C1 segment of cervical spinal cord (tissue), 14 donors: ENCODE measurements at regions not wholly inside any gene's neighbourhood (a gene's known extent, or its start where the extent isn't known, plus 50 kb on each side); places are given as distances from the start of the nearest gene placed in this dataset.
"Not testable (repeated sequence)": the region's sequence is repeated elsewhere in the genome, so short reads cannot be mapped to it uniquely, and the experiment has no call there.

Experiments used
- DNase-seq, 14 donors: peaks; one replicate each; lab custom pipeline; 2025; lab: John Stamatoyannopoulos, UW

DNA sequence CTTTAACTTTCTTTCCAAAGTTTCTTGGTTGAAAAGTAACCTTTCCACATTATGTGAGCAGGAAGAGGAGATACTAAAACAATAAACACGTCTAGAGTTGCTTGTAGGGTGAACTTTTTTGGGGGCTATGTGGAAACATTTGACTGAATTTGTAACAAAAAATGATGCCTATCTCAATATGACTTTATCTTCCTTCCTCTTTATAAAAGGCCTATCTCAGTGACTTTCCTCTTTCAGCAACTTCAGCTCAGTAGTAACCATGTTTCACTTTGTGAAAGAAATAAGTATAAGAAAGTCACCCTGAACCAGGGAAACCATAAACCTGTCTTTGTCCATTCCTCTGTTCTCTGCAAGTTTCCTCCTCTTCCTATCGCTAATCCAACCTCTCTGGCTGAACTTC, 124.7 kb upstream of the TMEM164 start:
- DNase-seq: no peak

DNA sequence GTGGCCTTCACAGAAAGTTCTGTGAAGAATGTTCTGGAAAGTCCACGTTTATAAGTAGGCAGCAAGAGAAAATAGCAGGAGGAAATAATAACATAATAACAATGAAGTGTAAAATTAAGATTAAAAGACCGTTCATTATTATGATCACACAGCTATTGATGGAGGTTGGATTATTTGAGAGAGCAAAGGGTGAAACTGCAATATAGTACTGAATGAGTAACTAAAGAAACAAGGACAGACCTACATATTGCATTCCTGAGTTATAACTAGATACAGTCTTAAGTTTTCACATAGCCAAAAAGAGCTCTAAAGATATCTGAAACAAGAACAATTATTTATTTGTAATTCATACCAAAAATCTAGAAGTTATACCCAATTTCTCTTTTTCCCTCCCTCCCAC, 122.9 kb upstream of the TMEM164 start:
- no peak for DNase-seq

DNA sequence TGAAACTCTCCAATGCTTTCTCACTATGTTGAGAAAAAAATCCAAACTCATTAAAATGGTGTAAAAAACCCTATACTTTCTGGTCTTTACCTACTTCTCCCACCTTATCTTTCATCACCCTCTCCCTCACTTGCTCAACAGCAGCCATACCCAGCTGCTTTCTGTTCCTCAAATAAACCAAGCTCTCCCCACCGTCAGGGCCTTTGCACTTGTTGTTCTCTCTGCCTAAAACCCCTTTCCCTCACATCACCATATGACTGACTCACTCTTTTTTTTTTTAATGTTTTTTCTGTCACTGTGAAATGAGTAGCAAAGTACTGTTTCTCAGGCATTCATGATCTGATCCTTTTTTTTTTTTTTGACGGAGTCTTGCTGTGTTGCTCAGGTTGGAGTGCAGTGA, 122.3 kb upstream of the TMEM164 start:
- no peak for DNase-seq

DNA sequence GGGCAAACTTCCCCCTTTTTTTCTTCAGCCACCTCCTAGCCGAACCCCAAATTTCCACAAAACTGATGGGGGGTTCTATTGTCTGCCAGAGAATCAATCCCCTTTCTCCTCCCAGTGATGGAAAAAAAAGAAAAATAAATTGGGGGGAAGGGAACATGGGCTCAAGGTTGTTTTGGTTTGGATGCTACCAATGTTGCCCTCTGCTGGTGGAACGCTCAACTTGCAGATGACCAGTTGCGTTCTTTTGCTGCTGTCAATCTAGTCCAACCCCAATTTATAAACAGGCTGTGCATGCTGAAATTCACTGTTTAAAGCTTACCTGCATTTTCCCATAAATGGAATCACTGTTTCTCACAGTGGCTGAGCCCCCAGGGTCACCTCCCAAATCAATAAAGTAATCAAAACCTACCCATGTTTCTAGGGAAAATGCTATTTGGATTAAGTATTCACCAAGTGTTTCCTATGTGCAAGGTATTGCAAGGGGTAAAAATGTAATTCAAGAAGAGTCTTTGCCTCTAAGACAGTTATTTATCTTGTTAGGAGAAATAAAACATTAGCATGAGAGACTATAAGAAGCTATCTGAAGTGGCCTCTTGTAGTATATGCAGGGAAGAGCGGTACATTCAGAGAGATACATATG, 116.7 kb upstream of the TMEM164 start:
- DNase-seq: peak in 2 of 14 donors; percentile 2 to 5

DNA sequence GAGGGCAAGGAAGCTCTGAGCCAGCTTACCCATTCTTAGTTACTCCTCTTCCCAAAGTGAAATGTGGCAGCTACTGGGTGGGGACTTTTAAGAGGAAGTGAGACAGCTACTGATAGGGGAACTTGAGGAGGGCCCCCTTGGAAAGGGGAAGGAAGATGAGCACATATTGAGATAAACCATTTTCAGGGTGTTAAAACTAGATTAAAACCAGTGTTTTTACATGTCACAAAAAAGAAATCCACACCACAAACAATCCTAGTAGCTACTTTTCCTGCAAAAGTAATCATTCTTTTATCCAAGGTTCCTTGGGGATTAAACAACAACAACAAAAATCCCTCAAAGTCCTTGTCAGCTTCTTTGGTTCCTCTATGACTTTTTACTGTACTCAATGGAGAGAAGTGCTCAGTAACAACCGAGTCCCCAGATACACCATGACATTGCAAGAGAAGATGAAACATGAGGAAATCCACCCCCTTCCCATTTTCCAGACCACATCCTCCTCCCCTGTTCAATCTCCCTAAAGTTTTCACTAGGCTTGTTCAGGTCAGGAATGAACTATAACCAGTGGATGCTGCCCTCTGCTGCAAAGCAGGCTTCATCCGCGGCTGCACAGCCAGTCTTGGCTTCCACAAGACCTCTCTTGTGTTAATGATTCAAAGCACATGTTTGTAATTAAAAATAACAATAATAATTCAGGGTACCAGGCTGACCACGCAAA, 113.5 kb upstream of the TMEM164 start:
- peak in 5 of 14 donors; percentile 0 to 10 (median 7) for DNase-seq

DNA sequence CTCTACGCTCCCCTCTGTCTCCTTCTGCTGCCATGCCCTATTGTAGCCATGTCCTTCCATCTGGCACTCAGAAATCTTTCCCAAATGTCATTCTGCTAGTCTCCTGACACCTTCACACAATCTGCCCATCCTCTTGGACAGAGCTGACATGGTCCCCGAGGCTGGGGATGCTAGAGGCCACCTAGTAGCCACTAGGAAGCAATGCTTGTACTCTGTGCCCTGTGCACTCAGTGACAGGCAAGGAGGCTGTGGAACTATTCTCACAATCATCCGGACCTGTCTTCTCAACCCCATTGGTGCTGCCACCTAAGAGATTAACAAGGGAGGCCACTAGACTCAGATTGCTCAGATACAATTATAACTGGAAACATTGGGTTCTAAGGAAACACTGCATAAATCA, 112.6 kb upstream of the TMEM164 start:
- DNase-seq: peak in 1 of 14 donors; percentile 15

DNA sequence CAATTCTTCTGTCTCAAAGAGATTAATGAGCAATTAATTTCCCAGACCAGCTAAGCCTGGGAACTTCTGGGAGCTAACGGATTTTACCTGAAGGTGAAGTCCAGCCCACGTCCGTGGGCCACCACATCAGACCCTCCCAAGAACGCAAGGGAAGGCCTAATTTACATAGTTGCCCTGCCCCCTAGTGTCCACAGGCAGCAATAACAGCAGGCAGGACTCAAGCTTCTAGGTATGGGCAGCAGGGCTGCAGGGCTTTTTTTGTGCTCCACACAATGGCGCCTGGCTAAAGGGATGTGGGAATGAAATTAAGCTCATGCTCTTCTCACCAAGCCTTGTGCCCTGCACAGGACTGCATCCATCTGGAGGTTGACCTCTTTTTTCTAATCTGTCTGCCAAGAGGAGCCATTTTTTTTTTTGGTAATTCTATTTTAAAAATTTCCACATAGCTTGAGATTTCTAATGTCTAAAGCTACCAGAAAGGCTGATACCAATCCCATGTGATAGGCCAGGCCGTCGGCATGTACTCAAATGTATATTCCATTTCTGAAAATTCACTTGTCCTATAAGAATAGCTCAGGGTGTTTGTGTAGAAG, 111.9 kb upstream of the TMEM164 start:
- peak in 8 of 14 donors; percentile 0 to 37 (median 7) for DNase-seq

DNA sequence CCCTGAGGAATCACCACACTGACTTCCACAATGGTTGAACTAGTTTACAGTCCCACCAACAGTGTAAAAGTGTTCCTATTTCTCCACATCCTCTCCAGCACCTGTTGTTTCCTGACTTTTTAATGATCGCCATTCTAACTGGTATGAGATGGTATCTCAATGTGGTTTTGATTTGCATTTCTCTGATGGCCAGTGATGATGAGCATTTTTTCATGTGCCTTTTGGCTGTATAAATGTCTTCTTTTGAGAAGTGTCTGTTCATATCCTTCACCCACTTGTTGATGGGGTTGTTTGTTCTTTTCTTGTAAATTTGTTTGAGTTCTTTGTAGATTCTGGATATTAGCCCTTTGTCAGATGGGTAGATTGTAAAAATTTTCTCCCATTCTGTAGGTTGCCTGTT, 106.9 kb upstream of the TMEM164 start:
- DNase-seq: not testable (repeated sequence)

DNA sequence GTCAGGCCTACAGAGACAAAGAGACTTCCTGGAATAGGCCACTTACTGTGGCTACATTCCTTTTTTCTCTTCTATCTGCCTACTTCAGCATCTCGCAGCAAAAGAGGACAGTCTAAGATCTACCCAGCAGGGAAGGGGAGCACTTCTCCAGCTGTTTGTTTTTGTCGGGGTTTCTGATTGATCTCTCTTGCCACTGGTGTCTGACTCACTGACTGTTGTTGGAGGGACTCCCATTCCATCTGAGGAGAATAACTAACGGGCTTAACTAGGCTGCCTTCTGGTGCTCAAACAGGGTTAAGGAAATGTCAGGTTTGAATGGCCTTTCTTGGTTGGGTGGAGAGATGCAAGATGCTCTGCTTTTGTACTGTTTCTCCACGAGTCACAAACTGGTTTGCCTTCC, 100.2 kb upstream of the TMEM164 start:
- no peak for DNase-seq

DNA sequence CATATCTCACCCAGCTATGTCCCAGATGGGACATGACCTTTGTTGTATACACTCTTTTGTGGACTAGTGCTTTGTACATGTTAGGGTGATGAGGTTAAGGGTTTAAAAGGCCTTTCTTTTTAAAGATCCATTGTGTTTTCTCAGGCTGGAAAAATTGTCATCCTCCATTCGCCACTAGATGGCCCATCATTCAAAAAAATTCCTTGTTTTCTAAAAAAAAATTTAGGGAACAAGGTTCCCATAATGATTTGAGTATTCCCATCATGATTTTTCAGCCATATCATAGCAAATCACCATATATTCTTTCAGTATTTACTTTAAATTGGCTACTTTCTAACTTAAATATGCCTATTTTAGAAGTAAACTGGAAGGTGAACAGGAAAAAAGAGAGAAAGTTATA, 91.9 kb upstream of the TMEM164 start:
- DNase-seq: no peak

DNA sequence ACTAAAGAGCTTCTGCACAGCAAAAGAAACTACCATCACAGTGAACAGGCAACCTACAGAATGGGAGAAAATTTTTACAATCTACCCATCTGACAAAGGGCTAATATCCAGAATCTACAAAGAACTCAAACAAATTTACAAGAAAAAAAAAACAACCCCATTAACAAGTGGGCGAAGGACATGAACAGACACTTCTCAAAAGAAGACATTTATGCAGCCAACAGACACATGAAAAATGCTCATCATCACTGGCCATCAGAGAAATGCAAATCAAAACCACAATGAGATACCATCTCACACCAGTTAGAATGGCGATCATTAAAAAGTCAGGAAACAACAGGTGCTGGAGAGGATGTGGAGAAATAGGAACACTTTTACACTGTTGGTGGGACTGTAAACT, 89.9 kb upstream of the TMEM164 start:
- not testable (repeated sequence) for DNase-seq

DNA sequence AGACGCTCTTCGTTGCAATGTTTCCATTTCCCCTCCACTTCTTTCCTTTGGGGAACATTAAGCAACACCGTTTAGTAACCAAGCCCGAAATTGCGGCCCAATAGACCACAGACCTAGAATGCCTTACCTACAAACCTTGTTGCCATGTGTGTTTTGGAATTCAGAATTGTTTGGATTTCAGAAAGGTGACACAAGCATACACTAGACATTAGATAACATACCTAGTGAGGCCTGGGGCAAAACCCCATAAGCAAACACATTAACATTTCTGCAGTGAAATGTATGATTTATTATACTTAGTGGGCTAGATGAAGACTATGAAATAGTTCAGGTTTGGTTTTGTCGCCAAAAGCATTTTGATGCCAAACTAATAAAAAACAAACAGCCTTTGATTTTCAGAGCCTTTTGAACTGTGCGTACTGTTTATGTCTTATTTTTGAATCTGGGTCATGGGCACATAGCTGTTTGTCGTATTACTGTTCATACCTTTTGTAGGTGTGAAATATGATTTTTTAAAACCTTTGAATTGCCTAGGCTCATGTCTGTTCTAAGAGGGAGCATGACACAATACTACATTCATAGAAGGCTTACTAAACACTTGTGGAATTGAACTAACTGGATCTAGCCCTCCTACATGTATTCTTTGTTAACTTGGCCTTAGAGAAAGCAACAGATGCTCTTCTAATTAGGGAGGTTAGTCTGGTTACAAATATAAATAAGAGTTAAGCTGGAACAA, 88.6 kb upstream of the TMEM164 start:
- no peak for DNase-seq

DNA sequence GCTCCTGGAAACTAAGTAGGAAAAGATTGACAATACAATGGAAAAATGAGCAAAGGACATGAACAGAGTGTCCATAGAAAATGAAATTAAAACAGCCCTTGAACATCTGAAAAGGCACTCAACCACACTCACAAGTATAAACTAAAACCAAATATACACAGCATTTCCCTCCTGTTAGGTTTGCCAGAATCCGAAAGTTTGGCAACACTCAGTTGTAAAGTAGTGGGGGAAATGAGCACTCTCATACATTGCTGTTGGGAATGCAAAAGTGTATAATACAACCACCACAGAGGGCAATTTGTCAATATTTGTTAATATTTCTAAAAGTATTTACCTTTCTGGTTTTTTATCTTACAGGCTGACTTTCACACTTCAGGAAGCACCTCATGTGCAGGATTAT, 84.2 kb upstream of the TMEM164 start:
- no peak for DNase-seq

DNA sequence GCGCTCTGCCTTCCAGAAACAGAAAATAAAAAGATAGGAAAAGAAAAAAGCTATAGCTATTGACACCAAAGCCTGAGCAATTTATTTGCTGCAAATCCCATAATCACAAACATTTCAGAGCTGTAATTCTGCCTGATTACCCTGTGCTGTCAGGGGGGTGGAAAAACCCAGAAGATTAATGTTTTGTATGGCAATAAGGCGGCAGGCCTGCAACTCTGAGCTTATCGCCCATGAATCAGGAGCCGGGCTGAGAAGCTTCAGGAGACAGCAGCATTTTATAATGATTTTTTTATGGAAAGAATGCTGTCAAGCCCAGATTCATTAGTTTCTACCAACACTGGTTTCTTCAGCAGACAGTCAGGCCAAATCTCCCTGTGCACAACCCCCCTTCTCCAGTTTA, 82.6 kb upstream of the TMEM164 start:
- no peak for DNase-seq

DNA sequence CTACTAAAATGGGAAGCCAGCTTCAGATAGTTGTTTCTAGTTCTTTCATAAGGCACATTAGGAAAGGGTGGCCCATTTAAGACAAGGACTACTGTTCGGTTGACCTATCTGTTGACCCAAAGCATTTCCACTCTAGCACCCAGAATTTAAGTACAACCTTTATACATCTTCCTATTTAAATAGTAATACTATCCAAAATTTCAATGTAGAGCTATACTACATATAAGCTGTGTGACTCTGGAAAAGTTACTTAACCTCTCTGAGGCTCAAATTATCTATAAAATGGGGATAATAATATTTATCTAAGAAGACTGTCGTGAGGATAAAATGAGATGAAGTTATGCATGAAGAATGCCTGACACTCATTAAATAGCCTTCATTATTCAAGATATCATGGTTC, 82.0 kb upstream of the TMEM164 start:
- no peak for DNase-seq

DNA sequence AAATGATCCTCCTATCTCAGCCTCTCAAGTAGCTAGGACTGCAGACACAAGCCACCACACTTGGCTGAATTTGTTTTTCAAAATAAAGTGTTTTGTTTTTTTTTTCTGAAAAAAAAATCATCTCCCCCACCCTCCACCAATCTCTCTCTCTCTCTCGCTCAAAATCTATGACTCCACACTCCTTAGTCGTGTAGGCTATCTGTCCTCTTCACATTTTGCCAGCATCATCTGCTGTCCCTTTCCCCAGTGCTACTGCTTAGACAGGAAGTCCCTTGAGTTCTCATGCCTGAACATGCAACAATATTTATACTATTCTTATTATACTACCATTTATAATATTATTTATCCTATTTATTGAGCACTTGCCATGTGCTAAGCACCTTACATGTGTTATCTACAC, 80.7 kb upstream of the TMEM164 start:
- no peak for DNase-seq

DNA sequence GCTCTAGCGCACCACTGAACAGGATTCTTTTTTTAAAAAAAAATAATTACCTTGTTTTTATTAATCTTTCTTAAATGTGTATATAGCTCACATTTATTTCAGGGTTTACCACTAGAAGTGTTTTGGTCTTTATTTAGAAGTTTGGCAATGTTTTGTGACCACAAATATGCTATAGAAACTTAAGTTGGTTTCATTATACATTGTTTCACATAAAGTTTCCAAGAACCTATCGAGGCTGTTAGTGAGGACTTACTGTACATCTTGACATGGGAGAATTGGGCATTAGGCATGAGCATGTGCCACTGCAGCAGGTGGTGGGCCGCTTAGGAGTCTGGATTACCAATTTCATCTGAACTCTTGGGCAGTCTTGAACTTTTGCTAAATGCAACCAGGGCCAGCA, 77.9 kb upstream of the TMEM164 start:
- DNase-seq: not testable (repeated sequence)

DNA sequence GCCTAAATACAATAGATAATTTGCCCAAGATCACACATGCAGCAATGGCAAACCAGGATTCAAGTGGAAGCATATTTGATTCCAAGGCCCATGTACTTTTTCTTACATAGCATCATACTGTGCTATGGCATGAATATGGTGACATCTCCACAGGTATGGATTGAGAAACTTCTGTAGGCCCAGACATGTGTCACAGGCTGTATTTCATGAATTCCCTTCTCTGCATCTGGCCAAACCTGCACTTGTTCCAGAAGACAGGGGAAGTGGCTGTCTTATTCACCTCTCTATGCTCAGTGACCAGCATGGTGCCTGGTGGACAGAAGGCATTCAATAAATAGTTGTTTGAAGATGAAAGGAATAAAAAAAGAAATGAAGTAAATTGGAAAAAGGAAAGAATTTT, 77.3 kb upstream of the TMEM164 start:
- no peak for DNase-seq

DNA sequence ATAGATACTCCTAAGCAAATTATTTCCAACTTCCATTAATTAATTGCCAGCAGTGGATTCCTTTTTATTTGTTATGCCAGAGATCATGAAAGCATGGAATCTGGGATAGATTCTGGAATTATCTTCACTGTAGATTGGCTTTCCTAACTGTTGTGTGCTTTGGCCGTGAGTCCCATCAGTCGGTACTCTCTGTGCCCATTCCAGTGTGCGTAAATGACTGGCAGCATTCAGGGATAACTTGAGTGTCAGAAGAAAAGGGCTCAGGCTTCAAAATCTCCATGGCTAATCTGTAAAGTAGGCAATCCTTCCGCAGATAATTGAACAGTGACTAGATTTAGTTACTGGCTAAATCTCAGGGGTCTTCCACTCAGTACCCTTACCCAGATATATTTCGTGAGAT, 76.8 kb upstream of the TMEM164 start:
- no peak for DNase-seq

DNA sequence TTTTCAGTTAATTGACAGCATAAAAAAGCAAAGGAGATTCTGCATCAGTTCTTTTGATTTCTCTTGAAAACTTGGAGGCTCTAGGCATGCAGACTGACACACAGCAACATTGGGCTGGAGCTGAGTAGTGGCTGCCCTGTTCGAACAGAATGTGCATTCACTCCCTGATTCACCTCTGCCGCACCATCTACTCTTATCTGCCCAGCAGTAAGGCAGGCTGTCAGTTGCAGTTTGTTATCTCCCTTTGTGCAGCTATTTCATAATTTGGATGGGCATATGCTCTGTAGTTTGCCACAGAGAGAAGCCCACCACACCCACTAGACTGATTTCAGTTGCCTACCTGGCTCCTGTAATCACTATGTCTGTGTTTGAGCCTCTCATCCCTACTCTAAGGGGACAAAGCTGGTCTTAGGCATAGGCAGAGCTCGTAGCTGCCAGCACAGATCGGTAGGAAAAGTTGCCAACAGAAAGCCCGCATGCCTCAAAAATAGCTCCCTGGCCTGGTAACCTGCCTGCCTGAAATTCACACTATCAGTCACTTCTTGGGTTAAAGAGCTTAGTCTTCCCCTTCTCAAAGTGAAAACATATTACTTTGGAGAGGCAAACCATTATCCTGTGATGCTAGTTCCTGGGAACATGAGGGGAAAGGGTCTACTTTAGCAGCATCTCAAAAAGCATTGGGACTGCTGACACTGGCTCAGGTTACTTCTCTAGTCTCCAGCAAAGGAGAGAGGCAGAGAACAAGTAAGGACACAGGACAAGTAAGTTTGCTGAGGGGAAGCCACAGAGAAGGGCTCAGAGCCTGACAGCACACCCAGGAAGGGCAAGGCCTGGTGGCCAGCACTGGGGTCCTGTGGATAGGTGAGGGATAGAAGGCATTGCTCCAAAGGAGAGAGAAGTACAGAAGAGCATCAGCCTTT, 75.9 kb upstream of the TMEM164 start:
- DNase-seq: peak in 1 of 14 donors; percentile 39

DNA sequence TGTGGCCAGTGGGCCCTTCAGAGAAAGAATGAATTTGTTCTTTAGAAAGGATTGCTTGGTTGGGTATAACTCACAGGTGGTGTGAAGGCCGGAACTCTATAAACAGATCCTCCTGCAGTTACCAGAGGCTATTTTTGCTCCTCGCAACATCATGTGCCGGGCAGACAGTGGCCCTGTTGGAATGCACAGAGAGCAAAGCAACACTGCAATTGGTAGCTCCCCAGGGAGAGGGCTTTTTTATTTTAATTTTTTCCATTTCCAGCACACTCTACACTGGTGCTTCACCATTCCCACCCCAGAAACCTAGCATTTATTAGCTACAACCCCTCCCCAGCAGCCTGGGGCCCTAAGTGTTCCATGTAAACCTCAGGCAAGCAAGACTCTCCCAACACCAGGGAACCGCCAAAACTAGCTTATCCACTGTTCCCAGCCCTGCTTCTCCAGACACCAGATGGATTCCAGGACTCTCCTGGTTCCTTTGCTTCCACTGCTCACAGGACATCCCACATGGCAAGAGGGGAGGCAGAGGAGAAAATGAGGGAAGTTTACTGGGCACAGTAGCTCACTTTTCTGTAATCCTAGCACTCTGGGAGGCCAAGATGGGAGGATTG, 75.1 kb upstream of the TMEM164 start:
- DNase-seq: peak in 1 of 14 donors; percentile 28
